GM12873 (cell line): ENCODE measurements at regions not wholly inside any gene's neighbourhood (a gene's known extent, or its start where the extent isn't known, plus 50 kb on each side); places are given as distances from the start of the nearest gene placed in this dataset.

Experiments
- CTCF ChIP-seq: IDR thresholded peaks from 2 replicates; pipeline ENCODE4 v1.5.1; 2012; ENCODE audit warnings: low read depth, mild to moderate bottlenecking, moderate library complexity, low read length, control low read depth; ENCODE audit not compliant: insufficient read depth; ENCODE audit errors: missing control alignments

- no peak for TF ChIP-seq CTCF
These were observed 920.6 kb upstream of the PIK3C3 start for GRCh38 chr18:41034413-41034812.

- TF ChIP-seq CTCF, result no peak
These were observed 929.4 kb upstream of the PIK3C3 start for GRCh38 chr18:41025666-41026065.

- no peak for TF ChIP-seq CTCF
These were observed 930.2 kb upstream of the PIK3C3 start for GRCh38 chr18:41024792-41025191.

- TF ChIP-seq CTCF, result no peak
These were observed 932.5 kb upstream of the PIK3C3 start for GRCh38 chr18:41022484-41022883.

- no peak for TF ChIP-seq CTCF
These were observed 933.9 kb upstream of the PIK3C3 start for GRCh38 chr18:41021089-41021488.

GRCh38 chr18:41012194-41012593, 942.8 kb upstream of the PIK3C3 start:
- TF ChIP-seq CTCF, result no peak

GRCh38 chr18:41009926-41010325, 945.1 kb upstream of the PIK3C3 start:
- no peak for TF ChIP-seq CTCF

GRCh38 chr18:41004324-41004723, 950.7 kb upstream of the PIK3C3 start:
- no peak for TF ChIP-seq CTCF
